GM21360 (cell line): ENCODE measurements at regions not wholly inside any gene's neighbourhood (a gene's known extent, or its start where the extent isn't known, plus 50 kb on each side); places are given as distances from the start of the nearest gene placed in this dataset.
"Not testable (repeated sequence)": the region's sequence is repeated elsewhere in the genome, so short reads cannot be mapped to it uniquely, and the experiment has no call there.

Experiments used
- ATAC-seq: cut with Tn5 transposase; IDR thresholded peaks from one replicate; pipeline ENCODE4 v1.9.1; 2021; ENCODE audit warnings: mild to moderate bottlenecking, moderate library complexity; ENCODE audit not compliant: unreplicated experiment

- no peak for ATAC-seq
Measured at GRCh38 chr16:52113533-52114183, 433.3 kb downstream of the TOX3 start.

- not testable (repeated sequence) for ATAC-seq
Measured at GRCh38 chr16:52104993-52105392, 441.9 kb downstream of the TOX3 start.

- ATAC-seq: no peak
Measured at GRCh38 chr16:52103791-52104190, 443.2 kb downstream of the TOX3 start.

GRCh38 chr16:52101246-52101645 is 445.7 kb downstream of the TOX3 start:
- no peak for ATAC-seq

- ATAC-seq: no peak
Measured at GRCh38 chr16:52099382-52099781, 447.6 kb downstream of the TOX3 start.

GRCh38 chr16:52095471-52095870 is 451.5 kb downstream of the TOX3 start:
- ATAC-seq: no peak

DNA sequence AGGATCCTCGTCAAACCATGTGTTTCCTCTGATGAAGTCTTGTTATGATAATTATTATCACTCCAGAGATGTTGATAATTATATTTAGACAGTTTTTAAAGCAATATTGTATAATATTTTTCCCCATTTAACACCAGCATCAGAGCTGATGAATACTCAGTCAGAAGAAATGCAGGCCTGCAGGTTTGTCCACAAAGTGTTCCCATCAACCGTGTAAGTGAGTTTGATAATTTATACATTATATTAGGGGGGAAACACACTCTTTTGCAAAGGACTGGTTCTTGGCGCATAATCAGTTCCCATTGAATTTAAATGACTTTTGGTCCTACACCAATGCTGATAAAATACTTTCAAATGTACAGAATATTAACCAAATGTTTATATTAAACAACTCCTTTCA is 454.8 kb downstream of the TOX3 start:
- no peak for ATAC-seq

GRCh38 chr16:52090080-52090479 is 456.9 kb downstream of the TOX3 start:
- no peak for ATAC-seq

GRCh38 chr16:52089476-52089875 is 457.5 kb downstream of the TOX3 start:
- ATAC-seq: no peak

GRCh38 chr16:52086901-52087300 is 460.0 kb downstream of the TOX3 start:
- no peak for ATAC-seq

- no peak for ATAC-seq
Measured at GRCh38 chr16:52078716-52079655, 468.0 kb downstream of the TOX3 start.

- no peak for ATAC-seq
Measured at GRCh38 chr16:52077607-52078006, 469.3 kb downstream of the TOX3 start.

- no peak for ATAC-seq
Measured at GRCh38 chr16:52076801-52077201, 470.1 kb downstream of the TOX3 start.

DNA sequence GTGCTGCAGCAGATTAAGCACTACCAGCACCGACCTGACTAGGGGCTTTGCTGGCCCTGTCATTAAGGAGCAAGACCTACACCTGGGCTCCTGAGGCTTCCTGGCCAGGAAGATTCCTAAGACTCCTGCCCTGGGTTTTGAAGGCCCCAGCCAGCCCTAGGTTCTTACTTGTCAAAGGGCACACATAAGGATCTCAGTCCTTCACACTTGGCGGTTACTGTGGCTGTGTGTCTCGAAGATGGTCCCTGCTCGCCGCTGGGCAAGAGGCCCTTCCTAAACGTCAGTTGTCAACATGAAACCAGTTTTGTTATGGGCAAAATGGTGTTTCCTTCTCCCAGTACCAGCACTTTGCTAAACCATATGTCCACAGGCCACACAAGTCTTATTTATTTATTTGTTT is 470.6 kb downstream of the TOX3 start:
- ATAC-seq: no peak

DNA sequence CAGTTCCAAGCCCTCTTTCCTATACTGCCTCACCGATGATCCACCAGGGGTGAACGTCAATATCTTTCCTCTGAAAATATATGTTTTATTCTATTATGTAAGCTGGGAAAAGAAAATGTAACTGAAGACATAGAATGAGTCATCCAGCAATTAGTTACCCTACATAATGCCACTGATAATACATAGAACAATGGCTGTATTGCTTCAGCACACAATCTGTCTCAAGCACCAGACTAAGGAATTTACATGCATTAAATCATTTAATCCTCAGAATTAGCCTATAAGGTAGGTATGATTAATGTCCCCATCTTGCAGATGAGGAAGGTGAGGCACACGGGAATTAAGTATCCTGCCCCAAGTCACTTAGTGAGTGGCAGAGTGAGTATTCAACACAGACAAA is 472.8 kb downstream of the TOX3 start:
- ATAC-seq: no peak

DNA sequence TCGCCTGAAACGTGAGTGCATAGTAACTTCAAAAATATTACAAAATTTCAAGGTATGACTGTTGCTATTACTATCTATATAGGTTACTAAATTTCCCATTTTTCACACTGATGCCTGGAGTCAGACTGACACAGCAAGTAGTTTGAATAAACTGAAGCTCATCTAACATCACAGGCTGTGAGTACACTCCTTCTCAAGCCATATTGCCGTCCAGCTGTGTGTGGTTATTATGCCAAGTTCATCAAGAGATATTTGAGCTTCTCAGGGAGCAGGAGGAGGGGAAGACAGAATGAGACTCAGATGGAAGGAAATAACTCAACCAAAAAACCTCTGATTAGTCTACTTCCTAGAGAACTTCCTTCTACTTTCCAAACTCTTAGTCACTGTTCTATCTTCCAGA is 473.9 kb downstream of the TOX3 start:
- ATAC-seq: no peak

- no peak for ATAC-seq
Measured at GRCh38 chr16:52071101-52071500, 475.8 kb downstream of the TOX3 start.

- ATAC-seq: no peak
Measured at GRCh38 chr16:52070341-52071057, 476.4 kb downstream of the TOX3 start.

DNA sequence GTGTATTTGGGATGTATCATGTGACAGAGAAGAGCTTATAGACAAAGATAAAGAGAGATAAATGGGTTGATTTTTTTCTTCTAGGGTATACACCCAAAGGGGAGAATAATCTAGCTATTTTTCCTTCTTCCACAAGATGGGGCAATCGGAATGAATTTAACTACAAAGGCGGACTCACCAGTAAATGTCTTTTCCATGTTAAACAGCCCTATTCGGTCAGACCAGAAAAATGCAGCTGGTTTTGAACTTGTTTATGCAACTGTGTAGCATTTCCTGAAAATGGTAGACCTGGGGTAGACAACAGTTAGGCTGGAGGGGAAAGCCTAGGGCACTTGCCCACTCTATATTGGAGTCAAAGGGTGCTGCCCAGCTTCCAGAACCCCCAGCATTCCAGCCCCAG is 477.1 kb downstream of the TOX3 start:
- ATAC-seq: no peak

GRCh38 chr16:52068447-52069074 is 478.4 kb downstream of the TOX3 start:
- ATAC-seq: no peak

DNA sequence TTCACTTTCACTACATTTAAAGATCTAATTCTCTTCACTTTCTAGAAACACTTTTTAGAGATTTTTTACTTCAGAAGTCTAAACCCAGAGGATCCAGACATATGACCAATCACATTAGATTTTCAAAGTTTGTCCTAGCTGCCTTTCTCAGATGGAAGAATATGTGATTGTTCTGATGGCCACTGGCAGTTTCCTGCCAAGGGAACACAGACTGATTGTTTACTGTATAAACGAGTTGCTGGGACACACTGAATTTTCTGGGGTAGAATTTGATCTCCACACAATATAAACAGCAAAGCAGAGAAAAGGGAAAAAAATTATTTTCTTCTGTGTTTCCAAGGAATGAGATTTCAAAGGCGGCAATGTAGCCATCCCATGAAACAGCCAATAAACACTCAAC is 480.0 kb downstream of the TOX3 start:
- ATAC-seq: no peak
